Gastrocnemius medialis (tissue), 4 donors: ENCODE measurements at regions not wholly inside any gene's neighbourhood (a gene's known extent, or its start where the extent isn't known, plus 50 kb on each side); places are given as distances from the start of the nearest gene placed in this dataset.

ENCODE experiments used
- ATAC-seq, 2 donors: fragments of 150-250 bp; one replicate each; pipeline ENCODE4 v1.9.1; 2016
- DNase-seq, 2 donors: peaks; one replicate each; pipeline ENCODE4 v3.0.0-alpha.2; 2019
- H3K27ac ChIP-seq, 4 donors: fragments of 200-600 bp; sonication (generic); 1 replicate in 1 of 4; 2 replicates in 3 of 4; pipeline ENCODE4 v1.5.1; 2016 to 2018; ENCODE audit warnings: mild to moderate bottlenecking in 2 of 4, moderate library complexity in 1 of 4
- H3K27me3 ChIP-seq, 3 donors: fragments of 200-600 bp; sonication (generic) in 2 of 3; 1 replicate in 1 of 3; 2 replicates in 2 of 3; pipeline versions ENCODE4 v1.5.1 to v1.6.0; 2016 to 2019; ENCODE audit warnings: mild to moderate bottlenecking in 1 of 3, moderate library complexity in 1 of 3
- H3K36me3 ChIP-seq, 2 donors: fragments of 200-600 bp; sonication (generic) in 1 of 2; one replicate each; pipeline ENCODE4 v1.5.1; 2017 to 2018
- H3K4me1 ChIP-seq, 2 donors: fragments of 200-600 bp; sonication (generic) in 1 of 2; one replicate each; pipeline ENCODE4 v1.5.1; 2016 to 2017; ENCODE audit warnings: mild to moderate bottlenecking in 2 of 2
- H3K4me3 ChIP-seq, 4 donors: fragments of 200-600 bp; sonication (generic) in 3 of 4; 1 replicate in 1 of 4; 2 replicates in 3 of 4; pipeline ENCODE4 v1.5.1; 2016 to 2019; ENCODE audit warnings: mild to moderate bottlenecking in 2 of 4
- H3K9me3 ChIP-seq, 3 donors: fragments of 200-600 bp; sonication (generic) in 2 of 3; 1 replicate in 1 of 3; 2 replicates in 2 of 3; pipeline ENCODE4 v1.5.1; 2016 to 2019
- POLR2A ChIP-seq, 2 donors: fragments of 450-650 bp; IDR thresholded peaks; one replicate each; pipeline ENCODE4 v1.6.1; 2017; ENCODE audit warnings: antibody characterized with exemption in 2 of 2, mild to moderate bottlenecking in 2 of 2, moderate library complexity in 2 of 2
- in situ Hi-C, 4 donors: fragments of 200-750 bp; cut with MboI; loops; one replicate each; pipeline versions ENCODE4 v1.15.0 to v1.8.0; 2017; ENCODE audit warnings: low sequenced_read_pairs in 4 of 4
- intact Hi-C: fragments of 100-400 bp; cut with DNase I; formaldehyde crosslinking; loops from one replicate; pipeline ENCODE4 v1.15.1; 2023; ENCODE audit warnings: low total_unique reads
- TF ChIP-seq, protein P1 (sequence below), 5 experiments: fragments of 450-650 bp in 3 of 5; fragments of 200-600 bp in 2 of 5; sonication (generic) in 2 of 5; IDR thresholded peaks in 4 of 5; conservative IDR thresholded peaks in 1 of 5; 1 replicate in 4 of 5; 2 replicates in 1 of 5; pipeline ENCODE4 v1.5.1; 2016 to 2019; ENCODE audit warnings: antibody characterized with exemption in 5 of 5, mild to moderate bottlenecking in 3 of 5, moderate library complexity in 3 of 5

DNA sequence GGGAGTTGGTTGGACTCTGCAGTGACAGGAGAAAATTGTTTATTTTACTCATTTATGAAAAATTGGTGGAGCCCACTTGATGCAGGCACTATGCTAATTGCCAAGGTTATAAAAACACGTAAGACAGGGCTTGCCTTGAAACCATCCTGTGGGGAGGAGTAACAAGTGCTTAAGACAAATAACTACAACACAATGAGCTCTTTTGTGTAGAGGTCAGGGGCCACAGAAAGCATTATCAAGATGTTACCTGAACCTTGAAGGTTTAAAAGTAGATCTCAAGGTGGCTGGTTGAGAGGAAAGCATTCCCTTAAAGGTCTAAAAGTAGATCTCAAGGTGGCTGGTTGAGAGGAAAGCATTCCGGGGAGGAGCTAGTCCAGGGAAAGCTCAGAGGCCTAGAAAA, 381.8 kb upstream of the POU3F3 start:
- TF ChIP-seq, protein P1, sequence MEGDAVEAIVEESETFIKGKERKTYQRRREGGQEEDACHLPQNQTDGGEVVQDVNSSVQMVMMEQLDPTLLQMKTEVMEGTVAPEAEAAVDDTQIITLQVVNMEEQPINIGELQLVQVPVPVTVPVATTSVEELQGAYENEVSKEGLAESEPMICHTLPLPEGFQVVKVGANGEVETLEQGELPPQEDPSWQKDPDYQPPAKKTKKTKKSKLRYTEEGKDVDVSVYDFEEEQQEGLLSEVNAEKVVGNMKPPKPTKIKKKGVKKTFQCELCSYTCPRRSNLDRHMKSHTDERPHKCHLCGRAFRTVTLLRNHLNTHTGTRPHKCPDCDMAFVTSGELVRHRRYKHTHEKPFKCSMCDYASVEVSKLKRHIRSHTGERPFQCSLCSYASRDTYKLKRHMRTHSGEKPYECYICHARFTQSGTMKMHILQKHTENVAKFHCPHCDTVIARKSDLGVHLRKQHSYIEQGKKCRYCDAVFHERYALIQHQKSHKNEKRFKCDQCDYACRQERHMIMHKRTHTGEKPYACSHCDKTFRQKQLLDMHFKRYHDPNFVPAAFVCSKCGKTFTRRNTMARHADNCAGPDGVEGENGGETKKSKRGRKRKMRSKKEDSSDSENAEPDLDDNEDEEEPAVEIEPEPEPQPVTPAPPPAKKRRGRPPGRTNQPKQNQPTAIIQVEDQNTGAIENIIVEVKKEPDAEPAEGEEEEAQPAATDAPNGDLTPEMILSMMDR (IDR thresholded peaks at IDR 0.05 in 4 of 5, conservative IDR thresholded peaks at IDR 0.05 in 1 of 5): no peak
- no peak for TF ChIP-seq POLR2A (IDR thresholded peaks at IDR 0.05)
- Histone ChIP-seq H3K36me3 (no peaks in the 10 kb centered on the region), H3K27ac (no peak overlapping the region), H3K4me3 (no peak overlapping the region), H3K4me1 (no peaks in the 10 kb centered on the region), H3K27me3 (no peaks in the 10 kb centered on the region), H3K9me3 (no peaks in the 10 kb centered on the region)
- in situ Hi-C loops: no loop called here
- DNase-seq (no peak), ATAC-seq (no peak)
- intact Hi-C loops: no loop called here

DNA sequence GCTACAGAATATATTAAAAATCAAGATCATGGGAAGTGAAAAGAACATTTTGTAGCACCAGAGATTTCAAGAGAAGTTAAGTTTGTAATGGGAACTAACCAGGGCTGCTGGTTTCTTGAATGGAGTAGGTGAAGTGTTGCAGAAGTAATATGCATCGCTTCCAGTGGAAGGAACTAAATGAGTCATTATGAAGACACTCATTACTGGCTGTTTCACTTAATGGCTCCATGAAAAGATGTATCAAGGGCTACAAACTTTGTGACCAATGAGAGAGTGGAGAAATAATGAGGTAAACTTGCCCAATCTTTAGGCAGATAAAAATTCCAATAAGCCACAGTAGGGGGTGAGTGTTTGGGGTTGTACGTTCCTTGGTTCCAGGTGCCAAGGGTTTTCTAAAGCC, 380.4 kb upstream of the POU3F3 start:
- in situ Hi-C loops: no loop called here
- Histone ChIP-seq H3K27me3 (no peaks in the 10 kb centered on the region), H3K4me3 (no peak overlapping the region), H3K36me3 (no peaks in the 10 kb centered on the region), H3K9me3 (no peaks in the 10 kb centered on the region), H3K27ac (no peak overlapping the region), H3K4me1 (no peaks in the 10 kb centered on the region)
- intact Hi-C loops: no loop called here
- TF ChIP-seq, protein P1 (IDR thresholded peaks at IDR 0.05 in 4 of 5, conservative IDR thresholded peaks at IDR 0.05 in 1 of 5): no peak
- no peak for TF ChIP-seq POLR2A (IDR thresholded peaks at IDR 0.05)
- DNase-seq: no peak
- ATAC-seq: no peak

DNA sequence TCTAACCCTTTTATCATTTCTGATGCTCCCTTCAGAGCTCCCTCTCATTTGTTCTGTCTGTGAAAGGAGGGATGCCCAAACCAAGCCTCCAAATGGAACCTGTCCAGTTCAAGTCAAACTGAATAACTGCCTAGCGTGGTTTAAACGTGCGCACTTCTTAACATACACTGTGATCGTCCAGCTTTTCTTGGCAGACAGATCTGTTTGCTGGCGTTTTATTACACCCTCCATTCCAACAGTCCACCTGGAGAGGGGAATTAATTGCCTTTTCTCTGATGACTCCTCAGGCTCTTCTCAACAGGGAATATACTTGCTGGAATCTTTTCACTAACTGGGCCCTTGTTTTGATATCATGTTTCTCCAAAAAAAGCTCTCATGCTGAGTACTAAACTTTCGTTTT, 379.2 kb upstream of the POU3F3 start:
- no peak overlapping the region for H3K27ac ChIP-seq
- no peaks in the 10 kb centered on the region for H3K9me3 ChIP-seq
- in situ Hi-C loops (no loop called here), intact Hi-C loops (no loop called here)
- H3K4me3 ChIP-seq: no peak overlapping the region
- no peaks in the 10 kb centered on the region for H3K4me1 ChIP-seq
- no peaks in the 10 kb centered on the region for H3K27me3 ChIP-seq
- no peak for ATAC-seq
- TF ChIP-seq, protein P1 (IDR thresholded peaks at IDR 0.05 in 4 of 5, conservative IDR thresholded peaks at IDR 0.05 in 1 of 5): no peak
- TF ChIP-seq POLR2A (IDR thresholded peaks at IDR 0.05): no peak
- DNase-seq: no peak
- H3K36me3 ChIP-seq: no peaks in the 10 kb centered on the region

DNA sequence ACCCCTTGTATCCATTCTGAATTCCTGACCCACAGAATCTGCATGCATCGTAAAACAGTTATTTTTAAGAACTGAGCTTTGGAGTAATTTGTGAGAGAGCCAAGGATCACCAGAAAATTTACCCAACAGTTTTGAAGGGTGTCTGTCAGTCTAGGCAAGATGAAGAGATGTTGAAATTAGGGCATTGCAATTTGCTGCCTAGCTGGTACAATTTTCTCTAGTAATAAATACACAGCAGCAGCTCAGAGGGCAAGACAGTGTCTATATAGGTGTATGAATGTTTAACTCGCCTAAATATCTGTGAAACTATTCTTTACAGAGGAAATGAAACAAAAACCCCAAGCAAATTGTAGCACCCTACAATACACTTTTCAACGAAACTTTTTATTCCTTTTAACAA, 377.8 kb upstream of the POU3F3 start:
- intact Hi-C loops: no loop called here
- in situ Hi-C loops: no loop called here
- Histone ChIP-seq H3K9me3 (no peaks in the 10 kb centered on the region), H3K4me3 (no peak overlapping the region), H3K27me3 (no peaks in the 10 kb centered on the region), H3K27ac (no peak overlapping the region), H3K4me1 (no peaks in the 10 kb centered on the region), H3K36me3 (no peaks in the 10 kb centered on the region)
- TF ChIP-seq, protein P1 (IDR thresholded peaks at IDR 0.05 in 4 of 5, conservative IDR thresholded peaks at IDR 0.05 in 1 of 5): no peak
- no peak for TF ChIP-seq POLR2A (IDR thresholded peaks at IDR 0.05)
- ATAC-seq (no peak), DNase-seq (no peak)

DNA sequence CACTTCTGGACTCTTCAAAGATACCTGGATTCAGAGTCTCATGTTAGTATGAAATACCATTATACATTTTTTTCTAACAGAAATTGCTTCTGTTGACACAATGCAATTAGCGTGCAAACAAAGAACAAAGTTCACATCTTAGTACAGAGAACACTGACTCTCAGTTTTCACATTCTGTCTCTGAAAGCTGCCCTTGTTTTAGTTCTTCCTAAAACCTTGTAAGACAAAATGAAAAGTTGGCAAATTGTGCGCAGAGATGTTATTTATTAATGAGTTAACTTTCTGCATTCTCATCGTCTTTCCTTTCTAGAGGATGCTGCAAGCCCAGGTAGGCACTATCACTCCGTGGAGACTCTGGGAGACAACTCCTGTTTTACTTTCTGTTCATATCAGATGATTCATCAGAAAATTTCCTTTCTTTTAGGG, 377.3 kb upstream of the POU3F3 start:
- in situ Hi-C loops: no loop called here

More for the DNA sequence above, 377.3 kb upstream of the POU3F3 start:
- TF ChIP-seq, protein P1 (IDR thresholded peaks at IDR 0.05 in 4 of 5, conservative IDR thresholded peaks at IDR 0.05 in 1 of 5): no peak
- TF ChIP-seq POLR2A (IDR thresholded peaks at IDR 0.05): no peak
- DNase-seq (no peak), ATAC-seq (no peak)
- Histone ChIP-seq H3K36me3 (no peaks in the 10 kb centered on the region), H3K27me3 (no peaks in the 10 kb centered on the region), H3K9me3 (no peaks in the 10 kb centered on the region), H3K4me1 (no peaks in the 10 kb centered on the region), H3K4me3 (no peak overlapping the region), H3K27ac (no peak overlapping the region)
- intact Hi-C loops: no loop called here
